ENCODE measurements at regions not wholly inside any gene's neighbourhood (a gene's known extent, or its start where the extent isn't known, plus 50 kb on each side); places are given as distances from the start of the nearest gene placed in this dataset.

DNA sequence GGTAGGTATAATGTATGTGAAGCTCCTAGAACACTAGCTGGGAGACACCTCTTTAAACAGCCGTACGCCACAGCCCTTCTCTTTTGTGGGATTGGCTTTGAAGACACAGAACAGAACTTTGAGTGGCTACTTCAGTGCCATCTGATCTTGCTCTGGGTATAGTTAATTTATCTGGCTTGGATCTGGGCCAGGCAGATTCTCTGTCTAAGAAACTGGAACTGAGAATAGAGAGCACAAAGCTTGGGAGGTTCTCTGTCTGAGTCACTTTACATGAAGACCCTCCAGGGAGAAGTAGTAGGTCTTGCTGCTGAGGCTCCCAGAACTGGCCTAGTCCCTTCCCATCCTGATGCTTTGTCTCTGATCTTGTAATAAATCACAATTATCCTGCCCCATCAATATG, 721.0 kb upstream of the KIF2B start:
- H3K4me3 ChIP-seq (ENCODE audit: low read depth, low read length): no peak overlapping the region
- TF ChIP-seq, protein P1, sequence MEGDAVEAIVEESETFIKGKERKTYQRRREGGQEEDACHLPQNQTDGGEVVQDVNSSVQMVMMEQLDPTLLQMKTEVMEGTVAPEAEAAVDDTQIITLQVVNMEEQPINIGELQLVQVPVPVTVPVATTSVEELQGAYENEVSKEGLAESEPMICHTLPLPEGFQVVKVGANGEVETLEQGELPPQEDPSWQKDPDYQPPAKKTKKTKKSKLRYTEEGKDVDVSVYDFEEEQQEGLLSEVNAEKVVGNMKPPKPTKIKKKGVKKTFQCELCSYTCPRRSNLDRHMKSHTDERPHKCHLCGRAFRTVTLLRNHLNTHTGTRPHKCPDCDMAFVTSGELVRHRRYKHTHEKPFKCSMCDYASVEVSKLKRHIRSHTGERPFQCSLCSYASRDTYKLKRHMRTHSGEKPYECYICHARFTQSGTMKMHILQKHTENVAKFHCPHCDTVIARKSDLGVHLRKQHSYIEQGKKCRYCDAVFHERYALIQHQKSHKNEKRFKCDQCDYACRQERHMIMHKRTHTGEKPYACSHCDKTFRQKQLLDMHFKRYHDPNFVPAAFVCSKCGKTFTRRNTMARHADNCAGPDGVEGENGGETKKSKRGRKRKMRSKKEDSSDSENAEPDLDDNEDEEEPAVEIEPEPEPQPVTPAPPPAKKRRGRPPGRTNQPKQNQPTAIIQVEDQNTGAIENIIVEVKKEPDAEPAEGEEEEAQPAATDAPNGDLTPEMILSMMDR (IDR thresholded peaks at IDR 0.05; ENCODE audit: low read depth, low read length, missing control alignments): no peak
- DNase-seq (ENCODE audit: low read depth): no peak

DNA sequence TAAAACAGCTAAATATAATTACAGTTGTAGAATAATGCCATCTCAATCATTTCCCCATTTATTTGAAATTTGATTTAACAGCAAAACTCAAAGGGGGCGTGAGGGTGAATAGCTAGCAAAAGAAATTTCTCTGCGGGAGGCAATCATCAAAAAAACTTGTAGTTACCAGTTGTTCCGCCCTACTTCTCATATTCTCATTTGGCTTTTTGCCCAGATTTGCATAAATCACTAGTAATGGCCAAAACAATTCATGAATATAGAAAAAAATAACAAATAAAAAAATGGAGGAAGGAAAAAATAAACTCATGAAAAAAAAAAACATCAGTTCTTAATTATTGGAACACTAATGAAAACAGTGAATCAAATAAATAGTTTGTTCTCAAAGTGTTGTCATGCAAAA, 722.6 kb upstream of the KIF2B start:
- H3K4me3 ChIP-seq (ENCODE audit: low read depth, low read length): no peak overlapping the region
- TF ChIP-seq, protein P1 (IDR thresholded peaks at IDR 0.05; ENCODE audit: low read depth, low read length, missing control alignments): no peak
- no peak for DNase-seq (ENCODE audit: low read depth)

DNA sequence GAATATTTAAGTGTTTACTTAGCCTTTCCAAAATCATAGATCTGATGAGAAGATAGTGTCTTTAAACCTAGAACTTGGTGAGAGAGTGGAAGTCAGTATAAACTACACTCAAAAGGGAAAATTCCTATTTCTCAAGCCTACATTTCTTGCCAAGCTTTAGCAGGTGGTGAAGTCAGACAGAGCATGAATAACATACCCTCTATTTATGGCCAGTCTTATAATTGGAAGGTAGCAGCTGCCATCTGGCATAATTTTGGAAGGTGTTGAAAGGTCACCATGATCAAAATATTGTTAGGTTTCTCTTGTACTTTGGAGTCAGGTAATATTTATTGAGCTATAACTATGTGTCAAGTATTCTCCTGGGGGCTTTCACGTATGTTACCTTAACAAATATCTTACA, 729.3 kb upstream of the KIF2B start:
- DNase-seq (ENCODE audit: low read depth): no peak
- TF ChIP-seq, protein P1 (IDR thresholded peaks at IDR 0.05; ENCODE audit: low read depth, low read length, missing control alignments): no peak
- H3K4me3 ChIP-seq (ENCODE audit: low read depth, low read length): no peak overlapping the region

DNA sequence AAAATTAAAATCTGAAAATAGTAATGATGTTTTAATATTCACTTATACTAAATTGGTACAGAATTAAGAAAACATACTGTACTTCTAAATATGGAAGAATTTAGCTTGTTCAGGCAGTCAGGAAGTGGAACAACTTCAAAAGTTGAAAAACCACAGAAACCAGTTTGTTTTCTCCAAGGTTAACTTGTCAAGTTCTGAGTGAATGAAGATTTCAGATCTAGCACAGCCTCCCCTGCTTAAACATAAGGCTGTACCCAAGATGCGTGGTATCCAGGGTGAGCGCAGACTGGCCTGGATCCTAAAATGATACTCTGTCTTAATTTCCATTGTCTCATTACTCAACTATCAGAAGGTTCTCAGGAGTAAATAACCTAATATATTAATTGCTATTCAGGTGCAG, 730.7 kb upstream of the KIF2B start:
- no peak for DNase-seq (ENCODE audit: low read depth)
- TF ChIP-seq, protein P1 (IDR thresholded peaks at IDR 0.05; ENCODE audit: low read depth, low read length, missing control alignments): no peak
- no peak overlapping the region for H3K4me3 ChIP-seq (ENCODE audit: low read depth, low read length)

DNA sequence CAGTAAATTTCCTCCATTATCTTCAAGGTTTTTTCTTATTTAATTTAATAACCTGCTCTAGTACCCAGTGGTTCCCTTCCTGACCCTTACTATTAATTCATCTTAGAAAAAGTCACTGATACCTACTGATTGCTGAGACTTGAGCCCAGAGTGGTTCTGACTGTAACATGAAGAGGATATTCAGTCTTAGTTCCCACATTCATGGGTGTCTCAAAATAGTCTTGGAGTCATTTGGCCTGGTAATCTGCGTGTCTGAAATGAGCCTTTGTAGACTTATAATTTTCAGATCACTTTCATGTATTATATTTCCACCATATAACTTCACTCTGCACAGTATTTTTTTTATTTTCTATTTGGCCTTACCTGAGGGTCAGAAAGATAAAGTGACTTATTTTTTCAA, 732.0 kb upstream of the KIF2B start:
- TF ChIP-seq, protein P1 (IDR thresholded peaks at IDR 0.05; ENCODE audit: low read depth, low read length, missing control alignments): no peak
- no peak overlapping the region for H3K4me3 ChIP-seq (ENCODE audit: low read depth, low read length)
- no peak for DNase-seq (ENCODE audit: low read depth)

DNA sequence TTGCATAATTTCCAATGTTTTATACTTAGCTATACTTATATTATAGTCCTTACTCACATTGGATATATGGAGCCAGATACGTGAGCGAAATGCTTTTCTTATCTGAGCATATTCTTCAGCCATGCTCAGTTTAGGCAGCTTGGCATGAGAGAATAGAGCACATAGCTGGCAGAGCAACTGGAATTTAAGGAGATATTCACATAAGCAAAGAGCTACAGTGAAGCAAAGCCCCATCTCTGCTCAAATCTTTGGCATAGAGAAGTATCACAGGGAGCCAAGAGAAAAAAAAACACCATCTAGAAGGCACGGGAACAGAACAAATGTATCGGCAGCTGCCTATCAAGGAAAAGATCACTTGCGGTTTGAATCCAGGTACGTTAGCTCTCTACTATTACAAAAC, 734.2 kb upstream of the KIF2B start:
- TF ChIP-seq, protein P1 (IDR thresholded peaks at IDR 0.05; ENCODE audit: low read depth, low read length, missing control alignments): no peak
- no peak for DNase-seq (ENCODE audit: low read depth)

DNA sequence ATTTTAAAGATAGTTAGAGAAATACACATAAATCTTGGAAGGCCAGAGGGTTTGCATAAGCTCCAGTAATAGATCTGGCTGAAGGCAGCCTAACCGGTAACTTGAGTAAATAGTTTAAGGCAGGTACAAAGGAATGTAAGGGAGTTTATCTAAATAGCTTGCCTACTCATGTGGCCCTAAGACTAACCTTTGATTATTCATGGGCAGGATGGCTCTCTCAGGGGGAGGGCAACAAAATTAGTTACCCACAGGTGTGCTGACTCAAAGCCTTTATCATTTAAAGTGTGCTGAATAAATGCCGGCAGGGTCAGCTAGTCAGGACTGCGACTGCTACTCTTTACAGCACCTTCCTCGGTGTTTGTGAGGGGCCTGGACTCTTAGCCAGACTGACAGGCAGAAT, 761.3 kb upstream of the KIF2B start:
- DNase-seq (ENCODE audit: low read depth): no peak
- TF ChIP-seq, protein P1 (IDR thresholded peaks at IDR 0.05; ENCODE audit: low read depth, low read length, missing control alignments): no peak
- H3K4me3 ChIP-seq (ENCODE audit: low read depth, low read length): no peak overlapping the region

More for the DNA sequence above, 734.2 kb upstream of the KIF2B start:
- H3K4me3 ChIP-seq (ENCODE audit: low read depth, low read length): no peak overlapping the region
